HCT116 (cell line): ENCODE measurements at regions not wholly inside any gene's neighbourhood (a gene's known extent, or its start where the extent isn't known, plus 50 kb on each side); places are given as distances from the start of the nearest gene placed in this dataset.

ENCODE experiments used
- ATAC-seq: fragments of 200-7000 bp; cut with Tn5 transposase; 2 replicates; pipeline ENCODE4 v1.9.1; 2020; ENCODE audit warnings: mild to moderate bottlenecking, moderate library complexity
- BruUV-seq: library from RNA; stranded (reverse); fragments of 400-500 nt; replicated peaks from 2 replicates; lab custom pipeline; 2021; lab: Mats Ljungman, UMichigan
- CTCF ChIA-PET: fragments of 300-600 bp; sonication (Branson Sonifier 250); formaldehyde crosslinking; loops from one replicate; lab custom pipeline; 2021; ENCODE audit warnings: antibody characterized with exemption; lab: Charles Lee
- POLR2A ChIA-PET: fragments of 300-600, 350-600 bp; sonication (Branson Sonifier 250); formaldehyde crosslinking; loops from one replicate; lab custom pipeline; 2021; ENCODE audit warnings: antibody characterized with exemption; lab: Charles Lee
- RAD21 ChIA-PET, 2 experiments: fragments of 300-600 bp; sonication (Branson Sonifier 250); formaldehyde crosslinking; loops; one replicate each; lab custom pipeline; 2023; ENCODE audit warnings: low total read pairs in 2 of 2; ENCODE audit not compliant: uncharacterized antibody in 2 of 2, unreplicated experiment in 2 of 2, low non-redundant PET in 1 of 2; lab: Charles Lee
- DNase-seq: peaks from one replicate; pipeline ENCODE4 v3.0.0-alpha.2; 2010; ENCODE audit warnings: low read depth, low spot score
- H2AFZ ChIP-seq: fragments of 200-600 bp; shearing (Covaris generic), sonication (generic); 2 replicates; pipeline ENCODE4 v1.6.1; 2017; ENCODE audit warnings: low read depth, mixed run types, mixed read lengths, antibody characterized with exemption, low read length; ENCODE audit not compliant: poor library complexity, severe bottlenecking
- H3K27ac ChIP-seq: 2 replicates; pipeline ENCODE4 v1.5.1; 2012; ENCODE audit warnings: low read depth, low read length
- H3K27me3 ChIP-seq: fragments of 200-600 bp; sonication (generic); 2 replicates; pipeline ENCODE4 v1.6.1; 2016; ENCODE audit warnings: mixed run types, low read length, mixed read lengths; ENCODE audit not compliant: insufficient read depth
- H3K36me3 ChIP-seq, 2 experiments: fragments of 200-500 bp in 1 of 2; fragments of 200-600 bp in 1 of 2; sonication (Bioruptor generic) in 1 of 2; sonication (generic) in 1 of 2; 2 replicates each; pipeline versions ENCODE4 v1.5.1 to v1.6.1; 2014 to 2016; ENCODE audit warnings: low read length in 2 of 2, inconsistent platforms in 1 of 2, mixed read lengths in 1 of 2, mixed run types in 1 of 2; ENCODE audit not compliant: insufficient read depth in 2 of 2, control insufficient read depth in 1 of 2
- H3K4me1 ChIP-seq, 2 experiments: fragments of 200-600 bp in 1 of 2; sonication (generic) in 1 of 2; 2 replicates each; pipeline versions ENCODE4 v1.5.1 to v1.6.1; 2012 to 2017; ENCODE audit warnings: low read length in 2 of 2, inconsistent platforms in 1 of 2, mild to moderate bottlenecking in 1 of 2, mixed read lengths in 1 of 2, mixed run types in 1 of 2, moderate library complexity in 1 of 2; ENCODE audit not compliant: insufficient read depth in 2 of 2, control insufficient read depth in 1 of 2
- H3K4me2 ChIP-seq: fragments of 200-600 bp; sonication (generic); 2 replicates; pipeline ENCODE4 v1.6.1; 2017; ENCODE audit warnings: mixed run types, low read length, mixed read lengths
- H3K4me3 ChIP-seq, 2 experiments: fragments of 200-600 bp in 1 of 2; sonication (generic) in 1 of 2; replicated peaks in 1 of 2; 2 replicates each; pipeline ENCODE4 v1.5.1; 2011 to 2016; ENCODE audit warnings: low read length in 2 of 2, control low read depth in 1 of 2, low read depth in 1 of 2, mild to moderate bottlenecking in 1 of 2, mixed read lengths in 1 of 2, mixed run types in 1 of 2
- H3K79me2 ChIP-seq: fragments of 200-600 bp; sonication (generic); 2 replicates; pipeline ENCODE4 v1.6.1; 2017; ENCODE audit warnings: mild to moderate bottlenecking, mixed run types, low read length, moderate library complexity, mixed read lengths; ENCODE audit not compliant: insufficient read depth
- H3K9ac ChIP-seq: fragments of 200-600 bp; sonication (generic); 2 replicates; pipeline ENCODE4 v1.6.1; 2016; ENCODE audit warnings: low read length, mixed read lengths
- H3K9me2 ChIP-seq: fragments of 200-600 bp; sonication (generic), shearing (Covaris generic); 2 replicates; pipeline ENCODE4 v1.6.1; 2017; ENCODE audit warnings: mixed run types, mild to moderate bottlenecking, moderate library complexity; ENCODE audit not compliant: insufficient read depth
- H3K9me3 ChIP-seq, 2 experiments: fragments of 200-500 bp in 1 of 2; fragments of 200-600 bp in 1 of 2; sonication (Bioruptor generic) in 1 of 2; sonication (generic) in 1 of 2; 2 replicates each; pipeline ENCODE4 v1.6.1; 2014 to 2017; ENCODE audit warnings: low read length in 2 of 2, mixed read lengths in 2 of 2, inconsistent platforms in 1 of 2, low read depth in 1 of 2, mild to moderate bottlenecking in 1 of 2, mixed run types in 1 of 2, moderate library complexity in 1 of 2; ENCODE audit not compliant: control insufficient read depth in 1 of 2, insufficient read depth in 1 of 2
- H4K20me1 ChIP-seq: fragments of 200-600 bp; sonication (generic), shearing (Covaris generic); 2 replicates; pipeline ENCODE4 v1.6.1; 2017; ENCODE audit warnings: mixed run types, mild to moderate bottlenecking, moderate library complexity; ENCODE audit not compliant: insufficient read depth
- EGR1 ChIP-seq: IDR thresholded peaks from 2 replicates; pipeline ENCODE4 v1.6.1; 2012; ENCODE audit warnings: low read depth
- POLR2AphosphoS5 ChIP-seq: IDR thresholded peaks from 2 replicates; pipeline ENCODE4 v1.6.1; 2011; ENCODE audit warnings: mild to moderate bottlenecking, low read depth, low read length, moderate library complexity
- SRF ChIP-seq: IDR thresholded peaks from 2 replicates; pipeline ENCODE4 v1.6.1; 2012; ENCODE audit warnings: low read depth
- TCF7L2 ChIP-seq: IDR thresholded peaks from 2 replicates; pipeline ENCODE4 v1.7.0; 2011; ENCODE audit warnings: borderline replicate concordance, inconsistent platforms; ENCODE audit not compliant: insufficient read depth, insufficient read length; ENCODE audit errors: extremely low read depth
- ZFX ChIP-seq: fragments of 450-650 bp; IDR thresholded peaks from 2 replicates; pipeline ENCODE4 v1.6.1; 2017
- intact Hi-C: fragments of 100-400 bp; cut with micrococcal nuclease; formaldehyde crosslinking; loops from 2 replicates; pipeline ENCODE4 v1.10.0; 2022
- TF ChIP-seq, protein P1 (sequence below): IDR thresholded peaks from 2 replicates; pipeline ENCODE4 v1.6.1; 2011; ENCODE audit warnings: mild to moderate bottlenecking, low read length, moderate library complexity; ENCODE audit not compliant: insufficient replicate concordance; ENCODE audit errors: extremely low read depth
- TF ChIP-seq, protein P2 (sequence below): IDR thresholded peaks from 2 replicates; pipeline ENCODE4 v1.6.1; 2012; ENCODE audit warnings: low read depth

DNA sequence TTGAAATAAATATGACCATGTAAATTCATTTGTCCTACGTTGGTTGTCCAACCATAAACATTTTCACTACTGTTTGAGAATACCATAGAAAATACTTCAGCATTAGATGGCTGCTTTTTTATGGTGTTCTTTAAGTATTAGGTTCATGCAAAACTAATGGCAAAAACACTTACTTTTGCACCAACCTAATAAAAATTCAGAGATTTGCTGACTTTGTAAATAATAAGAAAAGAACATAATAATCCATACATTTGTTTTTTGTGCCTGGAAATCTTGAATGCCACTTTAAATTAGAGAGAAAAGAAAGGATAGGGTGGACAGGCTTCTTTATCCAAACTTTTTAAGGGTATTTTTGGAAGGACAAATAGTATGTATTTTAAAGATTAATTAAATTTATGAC lies 719.7 kb upstream of the TYRP1 start:
- Histone ChIP-seq H3K36me3 (no peaks in the 10 kb centered on the region), H3K79me2 (no peaks in the 10 kb centered on the region), H3K27me3 (no peaks in the 10 kb centered on the region), H3K4me3 (no peak overlapping the region), H3K9me2 (no peaks in the 10 kb centered on the region), H3K4me2 (no peak overlapping the region), H3K27ac (no peak overlapping the region), H2AFZ (no peak overlapping the region), H3K9ac (no peak overlapping the region), H4K20me1 (no peaks in the 10 kb centered on the region), H3K9me3 (peaks cover 4 to 10% of the 10 kb centered on the region in 2 experiments; a peak in 2 of 4 replicates), H3K4me1 (no peaks in the 10 kb centered on the region)
- CTCF ChIA-PET, result no interaction called here
- intact Hi-C loops, result no loop called here
- BruUV-seq, result no TSS peak
- no peak for ATAC-seq
- RAD21 ChIA-PET, result no interaction called here
- DNase-seq, result no peak
- POLR2A ChIA-PET, result no interaction called here
- TF ChIP-seq ZFX (no peak), POLR2AphosphoS5 (no peak), TCF7L2 (no peak), SRF (no peak), EGR1 (no peak)
- TF ChIP-seq, protein P1, sequence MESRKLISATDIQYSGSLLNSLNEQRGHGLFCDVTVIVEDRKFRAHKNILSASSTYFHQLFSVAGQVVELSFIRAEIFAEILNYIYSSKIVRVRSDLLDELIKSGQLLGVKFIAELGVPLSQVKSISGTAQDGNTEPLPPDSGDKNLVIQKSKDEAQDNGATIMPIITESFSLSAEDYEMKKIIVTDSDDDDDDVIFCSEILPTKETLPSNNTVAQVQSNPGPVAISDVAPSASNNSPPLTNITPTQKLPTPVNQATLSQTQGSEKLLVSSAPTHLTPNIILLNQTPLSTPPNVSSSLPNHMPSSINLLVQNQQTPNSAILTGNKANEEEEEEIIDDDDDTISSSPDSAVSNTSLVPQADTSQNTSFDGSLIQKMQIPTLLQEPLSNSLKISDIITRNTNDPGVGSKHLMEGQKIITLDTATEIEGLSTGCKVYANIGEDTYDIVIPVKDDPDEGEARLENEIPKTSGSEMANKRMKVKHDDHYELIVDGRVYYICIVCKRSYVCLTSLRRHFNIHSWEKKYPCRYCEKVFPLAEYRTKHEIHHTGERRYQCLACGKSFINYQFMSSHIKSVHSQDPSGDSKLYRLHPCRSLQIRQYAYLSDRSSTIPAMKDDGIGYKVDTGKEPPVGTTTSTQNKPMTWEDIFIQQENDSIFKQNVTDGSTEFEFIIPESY, result no peak
- TF ChIP-seq, protein P2, sequence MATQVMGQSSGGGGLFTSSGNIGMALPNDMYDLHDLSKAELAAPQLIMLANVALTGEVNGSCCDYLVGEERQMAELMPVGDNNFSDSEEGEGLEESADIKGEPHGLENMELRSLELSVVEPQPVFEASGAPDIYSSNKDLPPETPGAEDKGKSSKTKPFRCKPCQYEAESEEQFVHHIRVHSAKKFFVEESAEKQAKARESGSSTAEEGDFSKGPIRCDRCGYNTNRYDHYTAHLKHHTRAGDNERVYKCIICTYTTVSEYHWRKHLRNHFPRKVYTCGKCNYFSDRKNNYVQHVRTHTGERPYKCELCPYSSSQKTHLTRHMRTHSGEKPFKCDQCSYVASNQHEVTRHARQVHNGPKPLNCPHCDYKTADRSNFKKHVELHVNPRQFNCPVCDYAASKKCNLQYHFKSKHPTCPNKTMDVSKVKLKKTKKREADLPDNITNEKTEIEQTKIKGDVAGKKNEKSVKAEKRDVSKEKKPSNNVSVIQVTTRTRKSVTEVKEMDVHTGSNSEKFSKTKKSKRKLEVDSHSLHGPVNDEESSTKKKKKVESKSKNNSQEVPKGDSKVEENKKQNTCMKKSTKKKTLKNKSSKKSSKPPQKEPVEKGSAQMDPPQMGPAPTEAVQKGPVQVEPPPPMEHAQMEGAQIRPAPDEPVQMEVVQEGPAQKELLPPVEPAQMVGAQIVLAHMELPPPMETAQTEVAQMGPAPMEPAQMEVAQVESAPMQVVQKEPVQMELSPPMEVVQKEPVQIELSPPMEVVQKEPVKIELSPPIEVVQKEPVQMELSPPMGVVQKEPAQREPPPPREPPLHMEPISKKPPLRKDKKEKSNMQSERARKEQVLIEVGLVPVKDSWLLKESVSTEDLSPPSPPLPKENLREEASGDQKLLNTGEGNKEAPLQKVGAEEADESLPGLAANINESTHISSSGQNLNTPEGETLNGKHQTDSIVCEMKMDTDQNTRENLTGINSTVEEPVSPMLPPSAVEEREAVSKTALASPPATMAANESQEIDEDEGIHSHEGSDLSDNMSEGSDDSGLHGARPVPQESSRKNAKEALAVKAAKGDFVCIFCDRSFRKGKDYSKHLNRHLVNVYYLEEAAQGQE, result no peak
- TF ChIP-seq, all 23 proteins: peak for 0
